ENCODE measurements at regions not wholly inside any gene's neighbourhood (a gene's known extent, or its start where the extent isn't known, plus 50 kb on each side); places are given as distances from the start of the nearest gene placed in this dataset.

DNA sequence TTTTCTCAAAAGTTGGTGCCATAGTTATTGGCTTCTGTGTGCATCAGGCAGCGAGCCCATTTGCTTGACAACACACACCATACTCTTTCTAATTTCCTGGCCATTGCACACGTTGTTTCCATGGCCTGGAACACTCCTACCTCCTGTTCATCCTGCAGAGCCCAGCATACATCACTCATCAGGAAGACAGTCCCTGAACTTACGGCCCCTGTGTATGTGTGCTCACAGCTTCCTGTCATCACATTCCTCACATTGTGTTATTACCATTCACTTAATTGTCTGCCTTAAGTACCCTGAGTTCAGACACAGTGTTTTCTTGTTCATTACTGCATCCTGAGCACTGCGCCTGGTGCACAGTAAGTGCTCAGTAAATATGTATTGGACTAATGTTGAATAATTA lies 355.9 kb downstream of the PRELID2 start:
- TF ChIP-seq, protein P1, sequence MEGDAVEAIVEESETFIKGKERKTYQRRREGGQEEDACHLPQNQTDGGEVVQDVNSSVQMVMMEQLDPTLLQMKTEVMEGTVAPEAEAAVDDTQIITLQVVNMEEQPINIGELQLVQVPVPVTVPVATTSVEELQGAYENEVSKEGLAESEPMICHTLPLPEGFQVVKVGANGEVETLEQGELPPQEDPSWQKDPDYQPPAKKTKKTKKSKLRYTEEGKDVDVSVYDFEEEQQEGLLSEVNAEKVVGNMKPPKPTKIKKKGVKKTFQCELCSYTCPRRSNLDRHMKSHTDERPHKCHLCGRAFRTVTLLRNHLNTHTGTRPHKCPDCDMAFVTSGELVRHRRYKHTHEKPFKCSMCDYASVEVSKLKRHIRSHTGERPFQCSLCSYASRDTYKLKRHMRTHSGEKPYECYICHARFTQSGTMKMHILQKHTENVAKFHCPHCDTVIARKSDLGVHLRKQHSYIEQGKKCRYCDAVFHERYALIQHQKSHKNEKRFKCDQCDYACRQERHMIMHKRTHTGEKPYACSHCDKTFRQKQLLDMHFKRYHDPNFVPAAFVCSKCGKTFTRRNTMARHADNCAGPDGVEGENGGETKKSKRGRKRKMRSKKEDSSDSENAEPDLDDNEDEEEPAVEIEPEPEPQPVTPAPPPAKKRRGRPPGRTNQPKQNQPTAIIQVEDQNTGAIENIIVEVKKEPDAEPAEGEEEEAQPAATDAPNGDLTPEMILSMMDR (IDR thresholded peaks at IDR 0.05): no peak
- no peak for TF ChIP-seq POLR2A (IDR thresholded peaks at IDR 0.05)
